Neural progenitor cell (in vitro differentiated cells): ENCODE measurements at regions not wholly inside any gene's neighbourhood (a gene's known extent, or its start where the extent isn't known, plus 50 kb on each side); places are given as distances from the start of the nearest gene placed in this dataset.

ENCODE experiments used
- DNase-seq: peaks from one replicate; pipeline ENCODE4 v3.0.0-alpha.2; 2016; ENCODE audit warnings: low spot score
- H2AFZ ChIP-seq: fragments of 200-600 bp; sonication (generic); replicated peaks from 2 replicates; pipeline ENCODE4 v1.6.1; 2016; ENCODE audit warnings: antibody characterized with exemption
- H3F3A ChIP-seq: fragments of 200-600 bp; sonication (generic); 2 replicates; pipeline ENCODE4 v1.6.1; 2016; ENCODE audit warnings: antibody characterized with exemption, low read depth
- H3K27ac ChIP-seq: fragments of 200-600 bp; sonication (generic); 2 replicates; pipeline ENCODE4 v1.5.1; 2016; ENCODE audit warnings: mild to moderate bottlenecking
- H3K27me3 ChIP-seq: fragments of 200-600 bp; sonication (generic); 2 replicates; pipeline ENCODE4 v1.6.1; 2016; ENCODE audit warnings: mild to moderate bottlenecking, moderate library complexity
- H3K36me3 ChIP-seq: fragments of 200-600 bp; sonication (generic); 2 replicates; pipeline ENCODE4 v1.5.1; 2016
- H3K4me1 ChIP-seq: fragments of 200-600 bp; sonication (generic); 2 replicates; pipeline ENCODE4 v1.6.1; 2016; ENCODE audit warnings: mixed run types
- H3K4me2 ChIP-seq: fragments of 200-600 bp; sonication (generic); 2 replicates; pipeline ENCODE4 v1.6.1; 2016
- H3K4me3 ChIP-seq: fragments of 200-600 bp; sonication (generic); 2 replicates; pipeline ENCODE4 v1.5.1; 2016
- H3K79me2 ChIP-seq: fragments of 200-600 bp; sonication (generic); 2 replicates; pipeline ENCODE4 v1.6.1; 2016; ENCODE audit warnings: low read depth
- H3K9ac ChIP-seq: fragments of 200-600 bp; sonication (generic); 2 replicates; pipeline ENCODE4 v1.6.1; 2016
- H3K9me3 ChIP-seq: fragments of 200-600 bp; sonication (generic); 2 replicates; pipeline ENCODE4 v1.5.1; 2016; ENCODE audit warnings: low read depth
- H4K20me1 ChIP-seq: fragments of 200-600 bp; sonication (generic); 2 replicates; pipeline ENCODE4 v1.6.1; 2016; ENCODE audit warnings: low read depth
- H3K27ac Mint-ChIP-seq: 3 replicates; pipeline ENCODE4 v1.8.0; 2021; ENCODE audit warnings: mixed read lengths
- H3K27me3 Mint-ChIP-seq: 2 replicates; pipeline ENCODE4 v1.8.0; 2022; ENCODE audit warnings: low read depth, mild to moderate bottlenecking, inconsistent platforms, moderate library complexity, mixed read lengths; ENCODE audit not compliant: insufficient read depth
- H3K36me3 Mint-ChIP-seq: 3 replicates; pipeline ENCODE4 v1.8.0; 2021; ENCODE audit warnings: mixed read lengths
- H3K4me1 Mint-ChIP-seq: 3 replicates; pipeline ENCODE4 v1.8.0; 2021; ENCODE audit warnings: mixed read lengths
- H3K4me3 Mint-ChIP-seq: 3 replicates; pipeline ENCODE4 v1.8.0; 2021; ENCODE audit warnings: mild to moderate bottlenecking, moderate library complexity, mixed read lengths
- H3K9me3 Mint-ChIP-seq: 3 replicates; pipeline ENCODE4 v1.8.0; 2020; ENCODE audit warnings: mixed read lengths
- EZH2 ChIP-seq: fragments of 200-600 bp; sonication (generic); IDR thresholded peaks from 2 replicates; pipeline ENCODE4 v1.6.1; 2017; ENCODE audit warnings: antibody characterized with exemption, mild to moderate bottlenecking, moderate library complexity
- EZH2phosphoT487 ChIP-seq: fragments of 200-600 bp; sonication (generic); IDR thresholded peaks from 2 replicates; pipeline ENCODE4 v1.6.1; 2017; ENCODE audit warnings: antibody characterized with exemption
- TF ChIP-seq, protein P1 (sequence below): fragments of 200-600 bp; sonication (generic); IDR thresholded peaks from 2 replicates; pipeline ENCODE4 v1.5.1; 2017; ENCODE audit warnings: antibody characterized with exemption, mild to moderate bottlenecking

- DNase-seq: no peak
Measured at GRCh38 chr1:87765681-87766070, 437.0 kb downstream of the LMO4 start.

DNA sequence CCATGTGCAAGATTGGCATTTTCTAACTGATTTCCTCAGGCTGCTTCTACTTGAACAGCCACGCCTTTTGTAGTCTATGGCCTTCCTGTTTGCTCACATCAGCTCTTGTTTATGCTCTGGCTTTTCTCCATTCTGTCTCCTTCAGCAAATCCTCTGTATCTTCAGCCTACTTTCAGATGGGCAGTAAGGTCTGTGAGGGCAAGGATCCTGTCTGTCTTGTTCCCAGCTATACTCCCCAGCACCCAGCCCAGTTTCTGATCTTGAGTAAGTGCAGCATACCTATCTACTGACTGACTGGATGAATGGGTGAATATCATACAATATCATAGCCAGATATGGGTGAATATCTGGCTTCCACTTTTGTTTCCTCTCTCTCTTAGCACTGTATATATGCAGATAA lies 438.1 kb downstream of the LMO4 start:
- Mint-ChIP-seq H3K9me3 (peaks cover 2% of the 10 kb centered on the region), H3K4me1 (peaks cover 6% of the 10 kb centered on the region), H3K27ac (no peak overlapping the region), H3K4me3 (no peak overlapping the region), H3K36me3 (no peaks in the 10 kb centered on the region), H3K27me3 (peaks cover 3% of the 10 kb centered on the region)
- H2AFZ ChIP-seq: no peak overlapping the region
- no peaks in the 10 kb centered on the region for H4K20me1 ChIP-seq
- peaks cover 7% of the 10 kb centered on the region for H3K9me3 ChIP-seq
- no peak overlapping the region for H3K4me2 ChIP-seq
- DNase-seq: no peak
- H3K4me1 ChIP-seq: no peaks in the 10 kb centered on the region
- H3F3A ChIP-seq: no peaks in the 10 kb centered on the region
- H3K9ac ChIP-seq: no peak overlapping the region
- no peak overlapping the region for H3K27ac ChIP-seq
- H3K79me2 ChIP-seq: no peaks in the 10 kb centered on the region
- TF ChIP-seq, protein P1, sequence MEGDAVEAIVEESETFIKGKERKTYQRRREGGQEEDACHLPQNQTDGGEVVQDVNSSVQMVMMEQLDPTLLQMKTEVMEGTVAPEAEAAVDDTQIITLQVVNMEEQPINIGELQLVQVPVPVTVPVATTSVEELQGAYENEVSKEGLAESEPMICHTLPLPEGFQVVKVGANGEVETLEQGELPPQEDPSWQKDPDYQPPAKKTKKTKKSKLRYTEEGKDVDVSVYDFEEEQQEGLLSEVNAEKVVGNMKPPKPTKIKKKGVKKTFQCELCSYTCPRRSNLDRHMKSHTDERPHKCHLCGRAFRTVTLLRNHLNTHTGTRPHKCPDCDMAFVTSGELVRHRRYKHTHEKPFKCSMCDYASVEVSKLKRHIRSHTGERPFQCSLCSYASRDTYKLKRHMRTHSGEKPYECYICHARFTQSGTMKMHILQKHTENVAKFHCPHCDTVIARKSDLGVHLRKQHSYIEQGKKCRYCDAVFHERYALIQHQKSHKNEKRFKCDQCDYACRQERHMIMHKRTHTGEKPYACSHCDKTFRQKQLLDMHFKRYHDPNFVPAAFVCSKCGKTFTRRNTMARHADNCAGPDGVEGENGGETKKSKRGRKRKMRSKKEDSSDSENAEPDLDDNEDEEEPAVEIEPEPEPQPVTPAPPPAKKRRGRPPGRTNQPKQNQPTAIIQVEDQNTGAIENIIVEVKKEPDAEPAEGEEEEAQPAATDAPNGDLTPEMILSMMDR: no peak
- TF ChIP-seq EZH2phosphoT487: no peak
- no peak for TF ChIP-seq EZH2
- no peaks in the 10 kb centered on the region for H3K27me3 ChIP-seq
- H3K36me3 ChIP-seq: no peaks in the 10 kb centered on the region
- H3K4me3 ChIP-seq: no peak overlapping the region

More at GRCh38 chr1:87765681-87766070, 437.0 kb downstream of the LMO4 start:
- Histone ChIP-seq H3K79me2 (no peaks in the 10 kb centered on the region), H3K4me1 (no peaks in the 10 kb centered on the region), H2AFZ (no peak overlapping the region), H3K36me3 (no peaks in the 10 kb centered on the region), H4K20me1 (no peaks in the 10 kb centered on the region), H3K27me3 (no peaks in the 10 kb centered on the region), H3K9ac (no peak overlapping the region), H3K9me3 (peaks cover 7% of the 10 kb centered on the region), H3F3A (no peaks in the 10 kb centered on the region), H3K4me2 (no peak overlapping the region), H3K27ac (no peak overlapping the region), H3K4me3 (no peak overlapping the region)
- Mint-ChIP-seq H3K27me3 (peaks cover 3% of the 10 kb centered on the region), H3K27ac (no peak overlapping the region), H3K36me3 (no peaks in the 10 kb centered on the region), H3K4me1 (peaks cover 6% of the 10 kb centered on the region), H3K4me3 (no peak overlapping the region), H3K9me3 (peaks cover 2% of the 10 kb centered on the region)
- no peak for TF ChIP-seq EZH2
- TF ChIP-seq, protein P1: no peak
- TF ChIP-seq EZH2phosphoT487: no peak

GRCh38 chr1:87778896-87779295 lies 450.2 kb downstream of the LMO4 start:
- DNase-seq: no peak

More at GRCh38 chr1:87778896-87779295, 450.2 kb downstream of the LMO4 start:
- no peaks in the 10 kb centered on the region for H3K4me1 ChIP-seq
- H3K4me3 ChIP-seq: no peak overlapping the region
- TF ChIP-seq EZH2: no peak
- TF ChIP-seq EZH2phosphoT487: no peak
- TF ChIP-seq, protein P1: no peak
- no peak overlapping the region for H3K27ac ChIP-seq
- H3K9ac ChIP-seq: no peak overlapping the region
- no peaks in the 10 kb centered on the region for H3K79me2 ChIP-seq
- no peaks in the 10 kb centered on the region for H3K9me3 ChIP-seq
- H4K20me1 ChIP-seq: no peaks in the 10 kb centered on the region
- no peak overlapping the region for H3K27ac Mint-ChIP-seq
- no peaks in the 10 kb centered on the region for H3F3A ChIP-seq
- no peak overlapping the region for H3K4me3 Mint-ChIP-seq
- no peak overlapping the region for H2AFZ ChIP-seq
- H3K36me3 ChIP-seq: no peaks in the 10 kb centered on the region
- no peaks in the 10 kb centered on the region for H3K27me3 Mint-ChIP-seq
- H3K27me3 ChIP-seq: no peaks in the 10 kb centered on the region
- no peaks in the 10 kb centered on the region for H3K9me3 Mint-ChIP-seq
- no peaks in the 10 kb centered on the region for H3K36me3 Mint-ChIP-seq
- H3K4me2 ChIP-seq: no peak overlapping the region
- H3K4me1 Mint-ChIP-seq: no peaks in the 10 kb centered on the region
